Hepatocyte (in vitro differentiated cells): ENCODE measurements at regions not wholly inside any gene's neighbourhood (a gene's known extent, or its start where the extent isn't known, plus 50 kb on each side); places are given as distances from the start of the nearest gene placed in this dataset.

Experiments used
- EZH2 ChIP-seq: fragments of 200-600 bp; sonication (generic); IDR thresholded peaks from 2 replicates; pipeline ENCODE4 v1.6.1; 2016; ENCODE audit warnings: antibody characterized with exemption, mild to moderate bottlenecking, borderline replicate concordance
- EZH2phosphoT487 ChIP-seq: fragments of 200-600 bp; sonication (generic); IDR thresholded peaks from one replicate; pipeline ENCODE4 v1.6.1; 2018; ENCODE audit warnings: antibody characterized with exemption, mild to moderate bottlenecking, low read depth, moderate library complexity; ENCODE audit not compliant: unreplicated experiment, severe bottlenecking
- TF ChIP-seq, protein P1 (sequence below): fragments of 200-600 bp; sonication (generic); IDR thresholded peaks from 2 replicates; pipeline ENCODE4 v1.5.1; 2016; ENCODE audit warnings: antibody characterized with exemption, mild to moderate bottlenecking; ENCODE audit not compliant: poor library complexity

DNA sequence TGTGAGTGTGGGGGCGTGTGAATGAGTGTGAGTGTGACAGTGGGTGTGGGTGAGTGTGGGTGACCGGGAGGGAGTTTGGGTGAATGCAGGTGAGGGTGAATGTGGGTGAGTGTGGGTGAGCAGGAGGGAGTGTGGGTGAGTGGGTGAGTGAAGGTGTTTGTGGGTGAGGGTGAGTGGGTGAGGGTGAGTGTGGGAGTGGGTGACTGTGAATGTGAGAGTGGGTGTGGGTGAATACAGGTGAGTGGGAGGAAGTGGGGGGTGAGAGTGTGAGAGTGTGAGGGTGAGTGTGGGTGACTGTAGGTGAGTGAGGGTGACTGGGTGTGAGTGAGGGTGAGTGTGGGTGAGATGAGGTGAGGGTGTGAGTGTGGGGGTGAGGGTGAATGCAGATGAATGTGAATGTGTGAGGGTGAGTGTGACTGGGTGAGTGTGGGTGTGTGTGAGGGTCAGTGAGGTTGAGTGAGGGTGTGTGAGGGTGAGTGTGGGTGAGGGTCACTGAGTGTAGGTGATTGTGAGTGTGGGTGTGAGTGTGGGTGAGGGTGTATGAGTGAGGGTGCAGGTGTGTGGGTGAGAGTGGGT lies 1677.3 kb upstream of the TENM3 start:
- TF ChIP-seq, protein P1, sequence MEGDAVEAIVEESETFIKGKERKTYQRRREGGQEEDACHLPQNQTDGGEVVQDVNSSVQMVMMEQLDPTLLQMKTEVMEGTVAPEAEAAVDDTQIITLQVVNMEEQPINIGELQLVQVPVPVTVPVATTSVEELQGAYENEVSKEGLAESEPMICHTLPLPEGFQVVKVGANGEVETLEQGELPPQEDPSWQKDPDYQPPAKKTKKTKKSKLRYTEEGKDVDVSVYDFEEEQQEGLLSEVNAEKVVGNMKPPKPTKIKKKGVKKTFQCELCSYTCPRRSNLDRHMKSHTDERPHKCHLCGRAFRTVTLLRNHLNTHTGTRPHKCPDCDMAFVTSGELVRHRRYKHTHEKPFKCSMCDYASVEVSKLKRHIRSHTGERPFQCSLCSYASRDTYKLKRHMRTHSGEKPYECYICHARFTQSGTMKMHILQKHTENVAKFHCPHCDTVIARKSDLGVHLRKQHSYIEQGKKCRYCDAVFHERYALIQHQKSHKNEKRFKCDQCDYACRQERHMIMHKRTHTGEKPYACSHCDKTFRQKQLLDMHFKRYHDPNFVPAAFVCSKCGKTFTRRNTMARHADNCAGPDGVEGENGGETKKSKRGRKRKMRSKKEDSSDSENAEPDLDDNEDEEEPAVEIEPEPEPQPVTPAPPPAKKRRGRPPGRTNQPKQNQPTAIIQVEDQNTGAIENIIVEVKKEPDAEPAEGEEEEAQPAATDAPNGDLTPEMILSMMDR = no peak
- TF ChIP-seq EZH2 (no peak), EZH2phosphoT487 (no peak)
